M059J (cell line): ENCODE measurements at regions not wholly inside any gene's neighbourhood (a gene's known extent, or its start where the extent isn't known, plus 50 kb on each side); places are given as distances from the start of the nearest gene placed in this dataset.

Experiments used
- DNase-seq: peaks from one replicate; pipeline ENCODE4 v3.0.0-alpha.2; 2012; ENCODE audit warnings: low read depth

GRCh38 chr14:47874350-47874749, 198.9 kb upstream of the MDGA2 start:
- DNase-seq: no peak

- DNase-seq: no peak
These were observed 197.2 kb upstream of the MDGA2 start for GRCh38 chr14:47872588-47872987.

GRCh38 chr14:47863441-47863840, 188.0 kb upstream of the MDGA2 start:
- DNase-seq: no peak

- DNase-seq: no peak
These were observed 182.2 kb upstream of the MDGA2 start for GRCh38 chr14:47857646-47858045.

- DNase-seq: no peak
These were observed 176.9 kb upstream of the MDGA2 start for GRCh38 chr14:47852278-47852677.

GRCh38 chr14:47846008-47846407, 170.6 kb upstream of the MDGA2 start:
- DNase-seq: no peak

GRCh38 chr14:47843236-47843635, 167.8 kb upstream of the MDGA2 start:
- no peak for DNase-seq

- no peak for DNase-seq
These were observed 157.6 kb upstream of the MDGA2 start for GRCh38 chr14:47833011-47833410.

GRCh38 chr14:47826809-47827208, 151.4 kb upstream of the MDGA2 start:
- DNase-seq: peak; percentile 2

- no peak for DNase-seq
These were observed 146.9 kb upstream of the MDGA2 start for GRCh38 chr14:47822326-47822725.

- DNase-seq: peak; percentile 1
These were observed 145.7 kb upstream of the MDGA2 start for GRCh38 chr14:47821135-47821534.

- DNase-seq: peak; percentile 5
These were observed 115.1 kb upstream of the MDGA2 start for GRCh38 chr14:47790477-47790876.

- no peak for DNase-seq
These were observed 109.7 kb upstream of the MDGA2 start for GRCh38 chr14:47785058-47785457.

GRCh38 chr14:47778631-47779030, 103.2 kb upstream of the MDGA2 start:
- DNase-seq: no peak

- DNase-seq: no peak
These were observed 97.2 kb upstream of the MDGA2 start for GRCh38 chr14:47772652-47773051.

- no peak for DNase-seq
These were observed 87.9 kb upstream of the MDGA2 start for GRCh38 chr14:47763188-47763854.

- no peak for DNase-seq
These were observed 71.6 kb upstream of the MDGA2 start for GRCh38 chr14:47746986-47747385.

GRCh38 chr14:47744155-47744554, 68.8 kb upstream of the MDGA2 start:
- no peak for DNase-seq

GRCh38 chr14:47739541-47739940, 64.1 kb upstream of the MDGA2 start:
- DNase-seq: no peak

- no peak for DNase-seq
These were observed 54.9 kb upstream of the MDGA2 start for GRCh38 chr14:47730296-47730695.
